Activated CD4-positive, alpha-beta memory T cell treated with anti-CD3 and anti-CD28 coated beads for 36 hours (primary cell): ENCODE measurements at regions not wholly inside any gene's neighbourhood (a gene's known extent, or its start where the extent isn't known, plus 50 kb on each side); places are given as distances from the start of the nearest gene placed in this dataset.

Experiments
- CTCF ChIA-PET: fragments of 350-600 bp; sonication (Branson Sonifier 250); formaldehyde crosslinking; loops from one replicate; lab custom pipeline; 2021; ENCODE audit warnings: antibody characterized with exemption, inconsistent platforms; lab: Charles Lee
- POLR2A ChIA-PET: fragments of 350-600 bp; sonication (Branson Sonifier 250); formaldehyde crosslinking; loops from one replicate; lab custom pipeline; 2021; ENCODE audit warnings: antibody characterized with exemption; lab: Charles Lee
- DNase-seq: peaks from one replicate; pipeline ENCODE4 v3.0.0-alpha.2; 2020
- H3K27ac Mint-ChIP-seq: one replicate; pipeline ENCODE4 v1.8.0; 2021; ENCODE audit warnings: mixed read lengths
- H3K27me3 Mint-ChIP-seq: one replicate; pipeline ENCODE4 v1.8.0; 2021; ENCODE audit warnings: mixed read lengths
- H3K36me3 Mint-ChIP-seq: one replicate; pipeline ENCODE4 v1.8.0; 2021; ENCODE audit warnings: mixed read lengths
- H3K4me1 Mint-ChIP-seq: one replicate; pipeline ENCODE4 v1.8.0; 2021; ENCODE audit warnings: low read depth, mixed read lengths
- H3K4me3 Mint-ChIP-seq: one replicate; pipeline ENCODE4 v1.8.0; 2021; ENCODE audit warnings: mild to moderate bottlenecking, mixed read lengths
- H3K9me3 Mint-ChIP-seq: one replicate; pipeline ENCODE4 v1.8.0; 2021; ENCODE audit warnings: mixed read lengths
- intact Hi-C: fragments of 100-400 bp; cut with micrococcal nuclease; formaldehyde crosslinking; loops from one replicate; pipeline ENCODE4 v1.15.1; 2023

DNA sequence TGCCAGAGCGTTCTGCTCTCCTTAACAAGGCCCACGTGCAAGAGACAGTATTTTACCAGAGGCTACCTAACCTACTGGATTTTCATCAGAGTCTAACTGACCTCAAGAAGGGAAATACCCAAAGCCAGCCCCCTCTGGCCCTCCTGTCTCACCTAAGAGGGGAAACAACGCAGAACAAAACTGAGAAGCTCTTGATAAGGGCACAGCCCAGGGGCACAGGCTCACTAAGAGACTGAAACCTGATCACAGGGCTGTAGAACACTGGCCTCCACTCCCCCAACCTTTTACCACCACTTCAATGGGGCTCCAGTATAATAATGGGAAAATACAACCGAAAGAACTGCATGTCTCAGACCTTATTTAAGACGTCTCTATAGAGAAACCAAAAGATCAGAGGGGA lies 449.5 kb upstream of the CAMK1G start:
- H3K4me3 Mint-ChIP-seq = no peak overlapping the region
- intact Hi-C loops = no loop called here
- peaks cover 3% of the 10 kb centered on the region for H3K9me3 Mint-ChIP-seq
- no peak for DNase-seq
- H3K27ac Mint-ChIP-seq = no peak overlapping the region
- H3K27me3 Mint-ChIP-seq = peaks cover 2% of the 10 kb centered on the region
- POLR2A ChIA-PET = no interaction called here
- H3K4me1 Mint-ChIP-seq = no peaks in the 10 kb centered on the region
- no peaks in the 10 kb centered on the region for H3K36me3 Mint-ChIP-seq
- CTCF ChIA-PET = no interaction called here

DNA sequence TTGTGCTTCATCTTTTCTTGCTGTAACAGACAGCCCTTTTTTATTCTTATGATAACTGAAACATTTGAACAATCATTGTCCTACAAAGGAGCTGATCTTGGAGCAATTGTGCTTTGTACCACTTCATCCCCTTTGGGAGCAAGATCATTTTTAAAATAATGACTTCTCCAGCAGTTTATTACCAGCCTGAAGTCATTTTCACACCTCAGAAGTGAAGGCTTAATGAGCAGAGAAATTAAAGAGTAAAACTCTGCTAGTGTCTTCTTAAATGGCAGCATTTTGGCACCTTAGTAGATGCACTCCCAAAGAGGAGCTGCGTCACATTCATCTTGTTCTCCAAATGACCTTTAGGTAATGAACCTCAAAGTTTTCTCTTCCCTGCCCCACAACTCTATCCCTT lies 439.6 kb upstream of the CAMK1G start:
- Mint-ChIP-seq H3K4me1 (no peaks in the 10 kb centered on the region), H3K27ac (no peak overlapping the region), H3K9me3 (no peaks in the 10 kb centered on the region), H3K27me3 (no peaks in the 10 kb centered on the region), H3K4me3 (no peak overlapping the region), H3K36me3 (no peaks in the 10 kb centered on the region)
- intact Hi-C loops = no loop called here
- ChIA-PET CTCF (no interaction called here), POLR2A (no interaction called here)
- no peak for DNase-seq

DNA sequence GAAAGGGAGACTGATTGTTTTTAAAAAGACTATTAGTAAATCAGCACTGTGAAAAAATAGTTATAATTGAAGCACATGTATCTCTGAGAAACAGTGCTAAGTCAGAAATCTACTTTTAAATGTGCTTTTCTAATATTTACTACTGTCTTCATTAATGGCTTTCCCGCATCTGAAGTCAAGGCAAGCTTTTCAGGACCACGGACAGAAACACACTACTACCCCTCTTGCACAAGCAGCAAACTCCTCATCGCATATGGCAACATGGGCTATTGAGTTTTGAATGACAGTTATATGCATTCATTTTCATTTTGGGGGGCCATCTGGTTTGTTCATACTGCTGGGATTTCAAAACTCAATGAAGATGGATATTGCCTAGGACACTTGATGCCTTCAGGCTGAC lies 433.4 kb upstream of the CAMK1G start:
- no peak for DNase-seq
- H3K4me1 Mint-ChIP-seq = no peaks in the 10 kb centered on the region
- no peak overlapping the region for H3K27ac Mint-ChIP-seq
- CTCF ChIA-PET = no interaction called here
- H3K36me3 Mint-ChIP-seq = no peaks in the 10 kb centered on the region
- H3K4me3 Mint-ChIP-seq = no peak overlapping the region
- H3K27me3 Mint-ChIP-seq = no peaks in the 10 kb centered on the region
- POLR2A ChIA-PET = no interaction called here
- peaks cover 2% of the 10 kb centered on the region for H3K9me3 Mint-ChIP-seq
- intact Hi-C loops = no loop called here

DNA sequence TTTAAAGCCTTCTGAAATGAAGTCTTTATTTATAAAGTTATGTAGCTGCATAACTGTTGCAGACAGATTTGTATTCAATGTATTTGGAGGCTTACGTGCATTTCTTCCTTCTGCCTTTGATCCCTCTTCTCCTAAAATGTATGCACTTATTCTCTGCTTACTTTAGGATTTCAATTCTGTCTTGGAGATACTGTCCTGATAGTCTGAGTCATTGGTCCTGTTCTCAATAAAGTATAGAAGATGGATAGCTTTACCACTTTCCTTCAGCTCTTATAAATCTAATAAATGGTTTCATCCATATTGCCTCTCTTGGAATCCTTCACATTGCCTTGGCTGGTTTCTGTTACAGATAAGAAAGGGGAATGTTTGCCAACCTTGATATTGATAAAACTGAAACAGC lies 430.1 kb upstream of the CAMK1G start:
- CTCF ChIA-PET = no interaction called here
- Mint-ChIP-seq H3K27me3 (no peaks in the 10 kb centered on the region), H3K27ac (no peak overlapping the region), H3K4me3 (no peak overlapping the region), H3K9me3 (peaks cover 2% of the 10 kb centered on the region), H3K36me3 (no peaks in the 10 kb centered on the region), H3K4me1 (no peaks in the 10 kb centered on the region)
- intact Hi-C loops = no loop called here
- POLR2A ChIA-PET = no interaction called here
- no peak for DNase-seq

DNA sequence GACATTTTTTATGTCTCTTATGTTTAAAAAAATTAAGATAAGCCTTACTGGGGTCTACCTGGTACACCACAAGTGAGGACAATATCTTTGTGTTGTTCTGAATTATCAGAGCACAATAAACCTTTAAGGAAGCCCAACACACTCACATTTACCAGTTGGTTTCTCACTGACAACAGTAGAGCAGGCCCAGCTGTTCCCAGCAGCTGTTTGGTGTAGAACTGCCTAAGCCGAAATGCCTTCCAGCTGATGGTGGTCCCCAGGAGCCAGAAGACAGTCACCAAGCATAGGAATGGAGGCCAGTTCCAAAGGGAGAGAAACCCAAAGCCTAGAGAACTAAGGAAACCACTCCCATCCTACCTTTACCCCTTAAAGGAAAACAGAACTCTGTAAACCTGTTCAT lies 428.6 kb upstream of the CAMK1G start:
- no peak overlapping the region for H3K27ac Mint-ChIP-seq
- intact Hi-C loops = no loop called here
- H3K4me1 Mint-ChIP-seq = no peaks in the 10 kb centered on the region
- POLR2A ChIA-PET = no interaction called here
- H3K4me3 Mint-ChIP-seq = no peak overlapping the region
- CTCF ChIA-PET = no interaction called here
- H3K27me3 Mint-ChIP-seq = no peaks in the 10 kb centered on the region
- peaks cover 2% of the 10 kb centered on the region for H3K9me3 Mint-ChIP-seq
- H3K36me3 Mint-ChIP-seq = no peaks in the 10 kb centered on the region
- DNase-seq = no peak

DNA sequence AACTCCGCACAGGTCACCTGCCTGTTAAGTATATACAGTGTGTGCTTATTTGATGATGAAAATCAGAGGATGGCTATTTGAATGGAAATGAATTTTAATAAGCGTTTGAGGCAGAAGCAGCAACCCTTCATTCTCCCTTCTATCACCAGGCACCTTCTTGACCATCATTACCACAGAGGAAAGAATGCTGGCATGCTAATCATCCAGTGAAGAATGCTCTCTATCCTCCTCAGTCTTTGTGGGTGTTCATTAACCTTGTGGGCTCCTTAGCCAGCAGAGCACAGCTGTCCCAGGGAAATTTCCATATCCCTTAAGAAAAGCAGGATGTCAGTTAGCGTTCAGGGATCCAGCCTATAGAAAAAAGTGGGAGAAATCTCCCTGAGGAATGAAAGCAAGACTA lies 428.0 kb upstream of the CAMK1G start:
- DNase-seq = no peak
- Mint-ChIP-seq H3K4me1 (no peaks in the 10 kb centered on the region), H3K36me3 (no peaks in the 10 kb centered on the region), H3K9me3 (no peaks in the 10 kb centered on the region), H3K27ac (no peak overlapping the region), H3K27me3 (no peaks in the 10 kb centered on the region), H3K4me3 (no peak overlapping the region)
- intact Hi-C loops = no loop called here
- ChIA-PET POLR2A (no interaction called here), CTCF (no interaction called here)

DNA sequence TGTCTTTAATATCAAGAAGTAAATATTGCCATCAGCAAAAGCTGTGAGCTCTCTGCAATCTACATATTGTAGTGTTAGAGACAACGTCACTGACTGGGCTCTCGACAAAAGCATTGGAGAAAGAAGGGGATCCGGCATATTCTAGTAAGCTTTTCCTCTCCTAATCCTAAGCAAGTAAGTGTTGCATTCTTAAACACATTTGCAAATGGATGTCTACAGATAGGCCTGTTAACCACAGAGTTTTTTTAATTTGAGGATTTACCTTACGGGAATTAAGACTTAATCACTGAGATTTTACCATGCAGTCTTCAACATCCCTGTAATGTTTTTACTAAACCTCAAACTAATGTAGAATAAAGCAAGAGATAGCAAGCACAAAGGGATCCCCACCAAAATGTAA lies 426.5 kb upstream of the CAMK1G start:
- ChIA-PET CTCF (no interaction called here), POLR2A (no interaction called here)
- no peak for DNase-seq
- no peaks in the 10 kb centered on the region for H3K36me3 Mint-ChIP-seq
- no peaks in the 10 kb centered on the region for H3K9me3 Mint-ChIP-seq
- no peak overlapping the region for H3K4me3 Mint-ChIP-seq
- no peaks in the 10 kb centered on the region for H3K4me1 Mint-ChIP-seq
- intact Hi-C loops = no loop called here
- no peak overlapping the region for H3K27ac Mint-ChIP-seq
- no peaks in the 10 kb centered on the region for H3K27me3 Mint-ChIP-seq

DNA sequence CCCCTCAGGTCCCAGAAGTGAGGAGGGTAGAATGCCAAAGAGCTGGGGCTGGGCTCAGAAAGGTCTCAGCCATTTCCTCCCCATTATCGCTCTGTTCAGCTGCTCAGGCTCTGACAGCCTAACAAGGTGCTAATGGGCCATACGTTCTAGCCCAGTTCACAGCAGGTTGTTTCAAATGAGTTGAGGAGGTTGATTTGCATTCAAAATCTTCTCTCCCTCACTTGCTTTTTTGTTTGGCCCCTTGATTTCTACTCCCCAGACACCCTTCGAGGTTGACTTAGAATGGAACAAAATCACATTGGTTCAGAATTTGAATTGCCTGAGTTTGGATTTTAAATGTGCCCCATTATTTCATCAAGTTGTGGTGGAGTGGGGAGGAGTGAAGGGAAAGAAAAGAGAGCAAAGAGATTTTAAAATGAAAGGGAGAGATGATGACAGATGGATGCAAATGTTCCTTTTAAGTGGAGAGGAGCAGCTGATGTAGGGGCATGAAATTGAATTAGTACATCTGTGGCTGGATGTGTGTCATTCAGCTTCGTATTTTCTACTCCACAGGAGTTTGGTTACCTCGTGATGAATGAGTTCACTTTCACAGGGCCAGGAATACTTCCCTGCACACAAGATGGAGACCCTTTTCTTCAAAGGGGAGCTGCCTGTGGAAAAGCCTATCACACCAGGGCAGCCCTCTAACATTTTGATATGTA lies 425.8 kb upstream of the CAMK1G start:
- ChIA-PET CTCF (no interaction called here), POLR2A (no interaction called here)

DNA sequence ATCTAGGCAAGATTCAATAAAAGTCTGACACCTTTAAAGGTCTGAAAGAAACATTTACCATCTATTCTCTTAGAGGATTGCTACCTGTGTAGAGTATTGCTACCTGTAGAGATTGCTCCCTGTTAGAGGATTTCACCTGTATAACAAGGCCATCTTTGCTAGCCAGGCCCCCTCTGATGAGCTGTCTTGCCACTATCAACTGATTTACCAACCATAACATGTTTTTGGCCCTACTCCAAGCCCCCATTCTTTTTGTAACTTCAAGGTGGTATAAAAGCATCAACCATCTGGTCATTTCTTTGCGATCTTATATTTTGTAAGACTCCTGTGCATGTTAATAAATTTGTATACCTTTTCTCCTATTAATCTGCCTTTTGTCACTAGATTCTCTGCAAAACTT lies 424.7 kb upstream of the CAMK1G start:
- ChIA-PET POLR2A (no interaction called here), CTCF (no interaction called here)
- Mint-ChIP-seq H3K4me3 (no peak overlapping the region), H3K9me3 (no peaks in the 10 kb centered on the region), H3K27ac (no peak overlapping the region), H3K36me3 (no peaks in the 10 kb centered on the region), H3K27me3 (peaks cover 3% of the 10 kb centered on the region), H3K4me1 (no peaks in the 10 kb centered on the region)
- no peak for DNase-seq
- intact Hi-C loops = no loop called here

More for the DNA sequence above, 425.8 kb upstream of the CAMK1G start:
- Mint-ChIP-seq H3K4me1 (no peaks in the 10 kb centered on the region), H3K27ac (no peak overlapping the region), H3K36me3 (no peaks in the 10 kb centered on the region), H3K27me3 (peaks cover 3% of the 10 kb centered on the region), H3K9me3 (no peaks in the 10 kb centered on the region), H3K4me3 (no peak overlapping the region)
- no peak for DNase-seq
- intact Hi-C loops = no loop called here

DNA sequence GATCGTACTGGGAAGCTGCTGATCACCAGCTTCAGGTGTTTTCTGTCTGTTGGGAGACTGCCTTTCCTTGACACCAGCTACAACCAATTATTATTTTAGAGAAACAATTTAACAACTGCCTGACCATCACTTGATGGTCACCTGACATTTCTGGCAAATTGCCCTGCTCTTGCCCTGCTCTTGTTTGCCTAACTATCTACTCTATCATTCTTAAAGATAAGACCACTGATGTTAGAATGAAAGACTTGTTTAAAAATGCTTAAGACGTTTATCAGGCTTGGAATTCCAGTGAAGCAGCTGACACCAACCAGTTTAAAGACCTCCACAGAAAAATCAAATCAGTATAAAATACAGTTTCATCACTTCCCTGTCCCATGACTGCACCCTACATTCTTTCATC lies 423.3 kb upstream of the CAMK1G start:
- H3K4me1 Mint-ChIP-seq = no peaks in the 10 kb centered on the region
- no peaks in the 10 kb centered on the region for H3K9me3 Mint-ChIP-seq
- CTCF ChIA-PET = no interaction called here
- H3K27ac Mint-ChIP-seq = no peak overlapping the region
- POLR2A ChIA-PET = no interaction called here
- no peak for DNase-seq
- peaks cover 3% of the 10 kb centered on the region for H3K27me3 Mint-ChIP-seq
- intact Hi-C loops = no loop called here
- H3K36me3 Mint-ChIP-seq = no peaks in the 10 kb centered on the region
- H3K4me3 Mint-ChIP-seq = no peak overlapping the region

DNA sequence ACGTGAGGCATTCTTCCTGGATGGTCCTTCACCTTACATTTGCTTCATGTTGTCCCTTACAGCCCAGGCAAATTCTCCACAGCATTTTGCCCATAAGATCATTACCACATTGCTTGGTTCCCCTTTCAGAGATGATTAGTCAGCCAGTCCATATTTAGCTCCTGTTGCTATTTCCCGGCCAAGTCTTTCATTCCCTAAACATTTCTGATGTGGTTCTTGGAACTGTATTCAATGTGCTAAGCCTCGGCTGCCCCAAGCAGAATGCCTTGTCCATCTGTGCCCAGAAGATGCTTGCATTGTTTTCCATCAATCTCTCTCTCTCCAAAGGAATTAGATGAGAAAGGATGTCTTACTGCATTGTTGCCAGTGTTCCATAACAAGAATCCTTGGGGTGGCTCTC lies 420.9 kb upstream of the CAMK1G start:
- Mint-ChIP-seq H3K4me3 (no peak overlapping the region), H3K27me3 (peaks cover 3% of the 10 kb centered on the region), H3K27ac (no peak overlapping the region), H3K4me1 (no peaks in the 10 kb centered on the region), H3K36me3 (no peaks in the 10 kb centered on the region), H3K9me3 (no peaks in the 10 kb centered on the region)
- intact Hi-C loops = no loop called here
- no peak for DNase-seq
- POLR2A ChIA-PET = no interaction called here
- CTCF ChIA-PET = no interaction called here

DNA sequence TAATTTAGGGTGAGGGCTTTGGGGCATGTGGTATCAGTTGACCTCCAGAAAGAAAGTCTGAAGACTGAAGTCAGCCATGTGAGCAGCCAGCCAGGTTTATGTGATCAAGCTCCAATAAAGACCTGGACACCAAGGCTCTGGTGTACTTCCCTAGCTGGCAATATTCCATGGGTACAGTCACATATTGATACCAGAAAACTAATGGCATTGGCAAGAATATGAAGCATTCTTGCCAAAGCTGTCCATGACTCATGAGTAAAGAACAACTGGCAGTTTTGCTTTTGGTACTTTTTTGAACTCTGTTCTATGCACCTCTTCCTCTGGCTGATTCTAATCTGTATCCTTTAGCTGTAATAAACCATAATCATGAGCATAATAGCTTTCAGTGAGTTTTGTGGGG lies 415.3 kb upstream of the CAMK1G start:
- H3K4me3 Mint-ChIP-seq = no peak overlapping the region
- ChIA-PET CTCF (interaction anchor here (1.0 kb wide), 1 partner anchor 35 kb away, joined by 3 read pairs; no protein-coding TSS in a partner anchor), POLR2A (no interaction called here)
- intact Hi-C loops = no loop called here
- no peak overlapping the region for H3K27ac Mint-ChIP-seq
- no peaks in the 10 kb centered on the region for H3K4me1 Mint-ChIP-seq
- H3K27me3 Mint-ChIP-seq = no peaks in the 10 kb centered on the region
- DNase-seq = no peak
- H3K9me3 Mint-ChIP-seq = no peaks in the 10 kb centered on the region
- no peaks in the 10 kb centered on the region for H3K36me3 Mint-ChIP-seq

DNA sequence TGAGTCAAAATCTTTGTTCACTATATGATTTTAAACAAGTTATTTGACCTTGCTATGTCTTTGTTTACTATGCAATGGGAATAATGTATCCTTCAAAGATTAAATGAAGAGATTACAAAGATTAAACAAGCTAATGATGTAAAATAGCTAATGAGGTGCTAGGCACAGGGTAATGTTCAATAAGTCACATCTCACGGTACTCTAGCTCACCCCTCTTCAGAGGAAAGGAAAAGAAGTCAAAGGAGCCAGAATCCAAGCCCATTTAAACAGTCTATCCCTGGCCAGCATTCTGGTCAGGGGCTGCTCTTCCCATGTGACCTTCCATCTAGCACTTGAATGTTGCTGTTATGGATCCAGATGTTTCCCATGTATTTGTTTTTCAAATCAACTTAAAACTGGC lies 412.4 kb upstream of the CAMK1G start:
- Mint-ChIP-seq H3K9me3 (no peaks in the 10 kb centered on the region), H3K4me3 (no peak overlapping the region), H3K27me3 (peaks cover 3% of the 10 kb centered on the region), H3K36me3 (no peaks in the 10 kb centered on the region), H3K27ac (no peak overlapping the region), H3K4me1 (no peaks in the 10 kb centered on the region)
- intact Hi-C loops = no loop called here
- ChIA-PET CTCF (no interaction called here), POLR2A (no interaction called here)
- DNase-seq = no peak
